NCI-H82 treated with DMSO at 0.1 percent for 48 hours (cell line): ENCODE measurements at regions not wholly inside any gene's neighbourhood (a gene's known extent, or its start where the extent isn't known, plus 50 kb on each side); places are given as distances from the start of the nearest gene placed in this dataset.
"Not testable (repeated sequence)": the region's sequence is repeated elsewhere in the genome, so short reads cannot be mapped to it uniquely, and the experiment has no call there.

ENCODE experiments used
- DNase-seq: peaks from one replicate; lab custom pipeline; 2025; ENCODE audit not compliant: unreplicated experiment; lab: John Stamatoyannopoulos, UW

DNA sequence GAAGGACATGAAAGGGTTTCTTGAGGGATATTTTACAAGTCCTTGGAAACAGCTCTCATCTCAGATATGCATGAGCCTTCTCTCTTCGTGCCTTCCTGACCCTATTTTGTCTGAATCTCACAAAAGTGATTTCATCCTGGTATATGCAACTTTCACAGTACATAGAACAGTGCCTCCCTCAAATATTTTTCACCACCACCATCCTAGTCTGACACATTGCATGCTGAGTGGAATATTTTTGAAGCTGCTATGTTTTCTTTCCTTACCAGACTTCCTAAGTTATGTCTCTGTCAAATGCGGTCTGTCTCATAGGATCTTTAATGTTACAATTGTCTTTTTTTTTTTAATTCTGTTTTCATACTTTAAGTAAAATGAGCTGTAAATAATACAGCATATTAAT, 673.3 kb upstream of the LRRN3 start:
- DNase-seq: no peak

- peak; percentile 94 for DNase-seq
These were observed 672.2 kb upstream of the LRRN3 start for GRCh38 chr7:110418659-110419280.

- no peak for DNase-seq
These were observed 670.1 kb upstream of the LRRN3 start for GRCh38 chr7:110420788-110421187.

- no peak for DNase-seq
These were observed 669.3 kb upstream of the LRRN3 start for GRCh38 chr7:110421490-110422241.

DNA sequence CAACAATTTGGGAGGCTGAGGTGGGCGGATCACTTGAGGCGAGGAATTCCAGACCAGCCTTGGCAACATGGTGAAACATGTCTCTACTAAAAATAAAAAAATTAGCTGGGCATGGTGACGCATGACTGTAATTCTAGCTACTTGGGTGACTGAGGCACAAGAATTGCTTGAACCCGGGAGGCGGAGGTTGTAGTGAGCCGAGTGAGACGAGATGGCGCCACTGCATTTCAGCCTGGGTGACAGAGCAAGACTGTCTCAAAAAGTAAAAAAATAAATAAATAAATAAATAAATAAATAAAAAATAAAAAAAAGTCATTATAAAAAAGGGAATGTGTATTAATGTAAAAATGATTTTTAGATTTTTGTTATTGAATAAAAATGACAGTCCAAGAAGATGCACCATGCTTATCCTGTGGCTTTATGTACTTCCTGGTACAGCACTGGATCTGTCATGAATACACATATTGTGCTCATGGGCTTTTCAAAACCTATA, 658.8 kb upstream of the LRRN3 start:
- DNase-seq: no peak

GRCh38 chr7:110438926-110439325, 652.0 kb upstream of the LRRN3 start:
- DNase-seq: not testable (repeated sequence)

DNA sequence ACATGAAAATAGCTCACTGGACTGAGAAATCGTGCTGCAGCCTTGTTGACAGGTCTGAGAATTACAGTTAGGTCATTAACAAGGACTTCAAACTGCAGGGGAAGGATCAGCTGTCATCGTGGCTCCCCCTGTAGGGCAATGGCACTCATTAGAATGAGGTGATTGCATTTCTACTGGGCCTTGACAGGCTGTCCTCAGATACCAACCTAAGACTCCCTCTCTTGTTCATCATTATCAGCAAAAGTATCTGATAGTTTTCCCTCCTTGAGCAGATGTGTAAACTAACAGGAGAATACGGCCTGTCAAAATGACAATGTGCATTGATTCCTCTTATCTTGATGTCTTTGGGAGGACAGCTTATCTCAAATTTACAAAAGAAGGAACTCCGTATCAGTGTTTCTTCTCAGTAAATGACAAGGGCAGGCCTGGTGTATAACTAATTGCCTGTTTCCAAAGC, 648.5 kb upstream of the LRRN3 start:
- DNase-seq: peak; percentile 59

GRCh38 chr7:110446658-110447057, 644.3 kb upstream of the LRRN3 start:
- DNase-seq: no peak

GRCh38 chr7:110448918-110449317, 642.0 kb upstream of the LRRN3 start:
- no peak for DNase-seq

- DNase-seq: no peak
These were observed 636.2 kb upstream of the LRRN3 start for GRCh38 chr7:110454713-110455112.

DNA sequence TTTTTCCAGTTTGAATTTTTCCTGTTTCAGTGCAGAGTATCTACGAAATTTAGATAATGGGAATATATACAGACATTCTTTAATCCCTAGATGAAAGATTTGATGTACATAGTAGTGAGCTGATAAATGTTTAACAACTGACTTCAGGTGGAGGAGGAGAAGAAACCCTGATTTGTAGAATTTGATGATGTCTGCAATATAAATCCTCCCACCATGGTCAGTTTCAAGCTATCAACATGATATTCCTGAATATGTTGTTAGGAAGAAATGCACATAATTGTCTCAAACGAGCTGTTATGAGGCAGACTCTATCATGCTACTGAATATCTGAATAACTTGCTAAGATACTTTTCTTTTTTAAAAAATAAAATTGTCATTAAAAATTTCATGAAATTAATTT, 629.3 kb upstream of the LRRN3 start:
- DNase-seq: no peak

DNA sequence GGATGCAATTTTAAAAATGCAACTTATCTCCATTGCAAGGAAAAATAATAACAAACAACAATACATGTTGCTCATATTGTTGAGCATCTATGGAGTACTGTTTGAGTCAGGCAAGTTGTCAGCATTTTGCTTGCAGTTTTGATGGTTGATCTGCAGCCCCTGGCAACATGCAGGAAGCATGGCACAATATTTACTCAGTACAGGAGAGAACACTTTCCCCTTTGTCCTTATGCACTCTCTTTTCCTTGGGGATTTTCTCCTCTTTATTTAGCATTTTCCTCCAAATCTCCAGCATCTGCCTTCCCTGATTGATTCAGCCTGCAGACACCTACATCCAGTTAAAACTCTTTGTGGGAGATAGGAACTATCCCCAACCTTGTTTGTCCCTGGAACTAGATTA, 620.5 kb upstream of the LRRN3 start:
- DNase-seq: no peak

DNA sequence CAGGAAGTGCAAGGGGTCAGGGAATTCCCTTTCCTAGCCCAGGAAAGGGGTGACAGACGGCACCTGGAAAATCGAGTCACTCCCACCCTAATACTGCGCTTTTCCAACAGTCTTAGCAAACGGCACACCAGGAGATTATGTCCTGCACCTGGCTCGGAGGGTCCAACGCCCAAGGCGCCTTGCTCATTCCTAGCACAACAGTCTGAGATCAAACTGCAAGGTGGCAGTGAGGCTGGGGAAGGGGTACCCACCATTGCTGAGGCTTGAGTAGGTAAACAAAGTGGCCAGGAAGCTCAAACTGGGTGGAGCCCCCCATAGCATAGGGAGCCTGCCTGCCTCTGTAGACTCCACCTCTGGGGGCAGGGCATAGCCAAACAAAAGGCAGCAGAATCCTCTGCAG, 618.5 kb upstream of the LRRN3 start:
- DNase-seq: not testable (repeated sequence)

- no peak for DNase-seq
These were observed 610.0 kb upstream of the LRRN3 start for GRCh38 chr7:110480964-110481363.

DNA sequence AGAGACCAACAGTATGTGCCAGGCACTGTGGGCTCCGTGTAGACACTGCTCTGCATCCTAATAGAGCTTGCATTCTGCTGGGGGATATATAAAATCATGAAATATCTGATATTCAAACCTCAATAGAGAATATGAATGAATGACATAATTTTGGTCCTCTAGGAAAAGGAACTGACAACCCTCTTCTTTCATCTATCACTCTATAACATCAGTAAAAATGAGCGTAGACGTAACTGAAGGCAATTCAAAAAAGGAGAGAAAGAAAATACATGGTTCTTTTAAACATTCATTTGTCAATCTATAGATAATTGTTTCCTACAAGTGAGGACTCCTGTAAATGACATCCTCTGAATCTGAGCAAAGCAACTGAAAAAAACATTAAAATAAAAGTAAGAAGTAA, 607.4 kb upstream of the LRRN3 start:
- DNase-seq: no peak

GRCh38 chr7:110484356-110484755, 606.6 kb upstream of the LRRN3 start:
- no peak for DNase-seq

DNA sequence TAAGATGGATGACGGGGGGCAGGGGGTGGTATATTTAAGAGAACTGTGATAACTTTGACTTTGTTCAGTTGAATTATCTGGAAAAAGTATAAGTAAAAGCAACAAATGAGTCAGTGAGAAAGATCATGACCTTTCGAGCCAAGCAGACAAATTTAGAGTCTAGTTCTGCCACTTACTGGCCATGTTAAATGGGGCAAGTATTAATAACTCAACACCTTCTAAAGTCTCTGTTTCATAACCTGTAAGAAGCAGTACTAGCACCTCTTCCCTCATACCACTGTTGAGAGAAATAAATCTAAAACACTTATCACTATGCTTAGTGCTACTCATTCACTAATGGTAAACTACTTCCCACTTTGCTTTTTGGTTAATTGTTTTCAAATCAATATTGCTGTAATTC, 604.4 kb upstream of the LRRN3 start:
- no peak for DNase-seq

DNA sequence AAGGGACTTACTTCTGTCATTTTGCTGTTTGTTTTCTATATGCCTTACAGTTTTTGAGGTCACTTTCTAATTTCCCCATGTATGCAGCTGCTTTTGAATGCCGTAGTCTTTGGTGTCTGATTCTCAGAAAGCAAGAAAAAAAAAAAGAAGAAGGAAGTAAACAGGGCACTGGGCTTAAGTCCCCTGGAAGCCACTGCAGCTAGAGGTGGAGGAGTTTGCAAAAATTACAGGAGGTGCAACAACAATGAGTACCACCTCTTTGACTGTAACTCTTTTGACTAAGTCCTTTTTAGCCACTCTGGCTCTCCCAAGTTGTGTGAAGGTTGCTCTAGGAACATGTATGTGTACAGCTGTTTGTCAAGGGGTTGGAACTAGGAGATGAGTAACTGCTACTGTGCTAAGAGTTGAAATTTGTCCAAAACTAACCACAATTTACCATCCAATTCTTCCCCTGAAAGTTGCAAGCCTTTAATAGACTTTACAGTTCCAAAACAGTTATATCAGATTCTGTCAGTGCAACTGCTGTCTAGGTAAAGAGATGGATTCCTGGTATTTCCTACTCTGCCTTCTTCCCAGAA, 588.0 kb upstream of the LRRN3 start:
- no peak for DNase-seq

GRCh38 chr7:110507369-110507768, 583.6 kb upstream of the LRRN3 start:
- DNase-seq: no peak

DNA sequence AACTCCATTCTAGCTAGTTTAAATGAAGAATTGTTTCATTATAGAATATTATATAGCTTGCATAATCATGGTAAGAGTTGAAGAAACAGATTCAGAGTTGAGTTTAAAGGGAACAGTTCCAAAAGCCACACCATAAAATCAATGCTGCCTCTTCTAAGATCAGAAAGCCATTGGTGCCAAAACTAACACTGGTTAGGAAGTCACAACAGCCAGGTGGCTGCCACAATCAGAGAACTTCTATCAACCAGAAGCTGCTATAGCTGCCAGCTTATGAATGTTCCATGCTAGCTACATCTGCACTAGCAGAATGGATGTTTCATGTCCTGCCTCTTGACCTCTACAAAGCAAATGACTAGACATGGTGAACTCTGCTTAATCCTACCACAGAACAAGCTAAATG, 583.1 kb upstream of the LRRN3 start:
- DNase-seq: no peak

- not testable (repeated sequence) for DNase-seq
These were observed 575.9 kb upstream of the LRRN3 start for GRCh38 chr7:110514975-110515551.

GRCh38 chr7:110519851-110520250, 571.1 kb upstream of the LRRN3 start:
- no peak for DNase-seq
